HepG2 (cell line): ENCODE measurements at regions not wholly inside any gene's neighbourhood (a gene's known extent, or its start where the extent isn't known, plus 50 kb on each side); places are given as distances from the start of the nearest gene placed in this dataset.

Experiments
- CEBPB ChIP-seq: IDR thresholded peaks from 2 replicates; pipeline ENCODE4 v1.6.1; 2011; ENCODE audit warnings: low read depth, low read length, improper control_type of control experiment, borderline replicate concordance
- CERS6 ChIP-seq: sonication (generic); formaldehyde crosslinking; IDR thresholded peaks from 2 replicates; pipeline ENCODE4 v1.5.0; 2020; ENCODE audit warnings: missing genetic modification reagents
- HNRNPL ChIP-seq: fragments of 200-400 bp; formaldehyde crosslinking; IDR thresholded peaks from 2 replicates; pipeline ENCODE4 v1.6.1; 2017; ENCODE audit warnings: mild to moderate bottlenecking, low read depth, low read length
- HOXD1 ChIP-seq: sonication (generic); formaldehyde crosslinking; IDR thresholded peaks from 2 replicates; pipeline ENCODE4 v1.5.0; 2020; ENCODE audit warnings: missing genetic modification reagents
- MAX ChIP-seq: IDR thresholded peaks from 2 replicates; pipeline ENCODE4 v1.6.1; 2012; ENCODE audit warnings: inconsistent platforms
- MED1 ChIP-seq: sonication (generic); formaldehyde crosslinking; IDR thresholded peaks from 2 replicates; pipeline ENCODE4 v1.4.0; 2020; ENCODE audit warnings: missing genetic modification reagents
- PAWR ChIP-seq: sonication (generic); formaldehyde crosslinking; IDR thresholded peaks from 2 replicates; pipeline ENCODE4 v1.4.0; 2020; ENCODE audit warnings: missing genetic modification reagents, mild to moderate bottlenecking, borderline replicate concordance
- RARA ChIP-seq: IDR thresholded peaks from 2 replicates; pipeline ENCODE4 v1.6.1; 2016; ENCODE audit warnings: missing genetic modification reagents, missing compliant biosample characterization
- RNF219 ChIP-seq: sonication (generic); formaldehyde crosslinking; IDR thresholded peaks from 2 replicates; pipeline ENCODE4 v1.5.0; 2020; ENCODE audit warnings: mild to moderate bottlenecking, missing genetic modification reagents
- SCMH1 ChIP-seq: sonication (generic); formaldehyde crosslinking; IDR thresholded peaks from 2 replicates; pipeline ENCODE4 v1.9.0; 2021; ENCODE audit warnings: missing genetic modification reagents, mild to moderate bottlenecking, borderline replicate concordance
- SMARCE1 ChIP-seq: fragments of 450-650 bp; IDR thresholded peaks from 2 replicates; pipeline ENCODE4 v1.6.1; 2017; ENCODE audit warnings: borderline replicate concordance
- SP5 ChIP-seq: IDR thresholded peaks from 2 replicates; pipeline ENCODE4 v1.6.1; 2016; ENCODE audit warnings: low read depth, borderline replicate concordance
- SUZ12 ChIP-seq: fragments of 150-350 bp; IDR thresholded peaks from 2 replicates; pipeline ENCODE4 v1.6.1; 2014; ENCODE audit warnings: low read depth, low read length
- TBP ChIP-seq: sonication (generic); formaldehyde crosslinking; IDR thresholded peaks from 2 replicates; pipeline ENCODE4 v1.5.0; 2020; ENCODE audit warnings: missing genetic modification reagents
- ZBTB34 ChIP-seq: sonication (generic); formaldehyde crosslinking; IDR thresholded peaks from 2 replicates; pipeline ENCODE4 v1.8.0; 2022; ENCODE audit warnings: mild to moderate bottlenecking, missing genetic modification reagents
- ZC3H13 ChIP-seq: sonication (generic); formaldehyde crosslinking; IDR thresholded peaks from 2 replicates; pipeline ENCODE4 v1.8.1; 2023; ENCODE audit warnings: mild to moderate bottlenecking, missing genetic modification reagents, moderate library complexity
- ZMAT5 ChIP-seq: sonication (generic); formaldehyde crosslinking; IDR thresholded peaks from 2 replicates; pipeline ENCODE4 v1.5.0; 2020; ENCODE audit warnings: mild to moderate bottlenecking, low read depth, missing genetic modification reagents, borderline replicate concordance
- ZNF317 ChIP-seq: sonication (generic); formaldehyde crosslinking; IDR thresholded peaks from 2 replicates; pipeline ENCODE4 v1.5.0; 2020; ENCODE audit warnings: mild to moderate bottlenecking, missing genetic modification reagents
- ZNF574 ChIP-seq: sonication (generic); formaldehyde crosslinking; IDR thresholded peaks from 2 replicates; pipeline ENCODE4 v1.4.0; 2020; ENCODE audit warnings: missing genetic modification reagents
- ZNF580 ChIP-seq: IDR thresholded peaks from 2 replicates; pipeline ENCODE4 v1.6.1; 2016; ENCODE audit warnings: low read depth, borderline replicate concordance
- ZNF780A ChIP-seq: sonication (generic); formaldehyde crosslinking; IDR thresholded peaks from 2 replicates; pipeline ENCODE4 v1.8.0; 2022; ENCODE audit warnings: mild to moderate bottlenecking, missing genetic modification reagents, moderate library complexity
- ZNF792 ChIP-seq: IDR thresholded peaks from 2 replicates; pipeline ENCODE4 v1.6.1; 2016

GRCh38 chr22:27669798-27670599, 131.6 kb downstream of the MN1 start (continued):
- TF ChIP-seq ZBTB34: 0 out of 2 replicates have a peak, but pooled peaks have one; percentile 43
- no peak for TF ChIP-seq SUZ12
- TF ChIP-seq PAWR (CRISPR knock-in tag): no peak
- TF ChIP-seq ZNF780A (CRISPR knock-in tag): no peak
- peak; percentile 44 for TF ChIP-seq HNRNPL
- no peak for TF ChIP-seq RNF219 (CRISPR knock-in tag)
- TF ChIP-seq RARA (CRISPR knock-in tag): peak; percentile 46; the same call in 1 of the 2 replicates
- 0 out of 2 replicates have a peak, but pooled peaks have one; percentile 8 for TF ChIP-seq CEBPB
- TF ChIP-seq ZNF580 (CRISPR knock-in tag): no peak
- no peak for TF ChIP-seq ZNF574 (CRISPR knock-in tag)
- TF ChIP-seq SP5 (CRISPR knock-in tag): peak; percentile 97
- TF ChIP-seq ZNF317 (CRISPR knock-in tag): 0 out of 2 replicates have a peak, but pooled peaks have one; percentile 2
- TF ChIP-seq MED1 (CRISPR knock-in tag): no peak
- no peak for TF ChIP-seq SCMH1 (CRISPR knock-in tag)
- TF ChIP-seq ZC3H13 (CRISPR knock-in tag): 0 out of 2 replicates have a peak, but pooled peaks have one; percentile 33
- TF ChIP-seq TBP (CRISPR knock-in tag): no peak
- TF ChIP-seq SMARCE1: no peak
- TF ChIP-seq ZMAT5 (CRISPR knock-in tag): no peak
- TF ChIP-seq ZNF792 (CRISPR knock-in tag): no peak
- TF ChIP-seq MAX: peak; percentile 34; the same call in 1 of the 2 replicates
- TF ChIP-seq CERS6 (CRISPR knock-in tag): no peak
- TF ChIP-seq HOXD1 (CRISPR knock-in tag): no peak
